Psoas muscle (tissue), 7 donors: ENCODE measurements at regions not wholly inside any gene's neighbourhood (a gene's known extent, or its start where the extent isn't known, plus 50 kb on each side); places are given as distances from the start of the nearest gene placed in this dataset.

Experiments
- ATAC-seq, 4 donors: fragments of 200-7000 bp; cut with Tn5 transposase; one replicate each; pipeline ENCODE4 v1.9.1; 2020; ENCODE audit warnings: moderate library complexity in 3 of 4, mild to moderate bottlenecking in 2 of 4
- DNase-seq, 2 donors: peaks; one replicate each; pipeline ENCODE4 v3.0.0-alpha.2; 2020
- H3K27ac ChIP-seq: fragments of 200-600 bp; one replicate; pipeline ENCODE4 v1.8.0; 2022
- H3K27me3 ChIP-seq, 3 donors: fragments of 200-600 bp in 1 of 3; one replicate each; pipeline versions ENCODE4 v1.6.1 to v1.8.0; 2013 to 2022; ENCODE audit warnings: low read length in 2 of 3, mild to moderate bottlenecking in 2 of 3, moderate library complexity in 1 of 3; ENCODE audit not compliant: insufficient read depth in 3 of 3
- H3K36me3 ChIP-seq, 2 donors: fragments of 200-600 bp in 1 of 2; one replicate each; pipeline versions ENCODE4 v1.6.1 to v1.8.0; 2013 to 2022; ENCODE audit warnings: low read depth in 1 of 2, mild to moderate bottlenecking in 1 of 2, moderate library complexity in 1 of 2; ENCODE audit not compliant: insufficient read depth in 1 of 2
- H3K4me1 ChIP-seq: fragments of 200-600 bp; one replicate; pipeline ENCODE4 v1.8.0; 2022
- H3K4me3 ChIP-seq: fragments of 200-600 bp; one replicate; pipeline ENCODE4 v1.8.0; 2022; ENCODE audit warnings: mild to moderate bottlenecking
- H3K9me3 ChIP-seq: fragments of 200-600 bp; one replicate; pipeline ENCODE4 v1.8.0; 2022
- WGBS, 3 donors: extraction: QIAGEN DNeasy Blood & Tissue Kit; methylation state at CpG; one replicate each; pipeline versions ENCODE4 v1.1.6 to v1.1.7; 2013; 5-methylcytosine and 5-hydroxymethylcytosine counted together
- intact Hi-C, 2 donors: fragments of 100-400 bp; cut with DNase I; formaldehyde crosslinking; loops; one replicate each; pipeline versions ENCODE4 v1.11.0 to v1.14.2; 2022
- TF ChIP-seq, protein P1 (sequence below): fragments of 200-600 bp; IDR thresholded peaks from one replicate; pipeline ENCODE4 v1.8.0; 2022; ENCODE audit warnings: antibody characterized with exemption
- donor health status: healthy with polysubstance abuse.
- donor health status: DM: no; HTN: no; CAD: no; lungs with moderate emphysema.
- donor health status: Bipolar disorder and iron deficiency.
- donor health status: healthy.
- donor health status: DM: yes; HTN: yes; CAD: no.
- donor health status: DM: no; HTN: no; CAD: no.
- donor health status: DM: yes; HTN: yes; CAD: no.

DNA sequence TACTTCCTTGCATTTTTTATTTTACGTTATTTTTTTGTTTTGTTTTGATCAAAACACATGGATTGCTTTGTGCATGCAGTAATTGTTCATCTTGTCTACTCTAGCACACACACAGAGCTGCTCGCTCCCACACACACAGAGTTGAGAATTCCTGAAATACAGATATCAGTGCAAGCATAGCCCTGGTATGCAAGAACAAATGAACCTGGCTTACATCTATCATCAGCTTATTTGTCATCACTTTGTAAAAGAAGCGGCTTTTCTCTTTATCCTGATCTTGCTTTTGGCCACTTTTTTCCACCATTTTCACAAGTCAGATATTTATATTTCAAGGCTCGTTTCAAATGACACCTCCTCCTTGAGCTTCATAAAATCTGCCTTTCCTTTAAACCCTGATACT, 1435.7 kb downstream of the MAT2B start:
- DNase-seq (no peak), ATAC-seq (no peak)
- no peaks in the 10 kb centered on the region for H3K9me3 ChIP-seq
- intact Hi-C loops = no loop called here
- no peaks in the 10 kb centered on the region for H3K27me3 ChIP-seq
- no peaks in the 10 kb centered on the region for H3K4me1 ChIP-seq
- TF ChIP-seq, protein P1, sequence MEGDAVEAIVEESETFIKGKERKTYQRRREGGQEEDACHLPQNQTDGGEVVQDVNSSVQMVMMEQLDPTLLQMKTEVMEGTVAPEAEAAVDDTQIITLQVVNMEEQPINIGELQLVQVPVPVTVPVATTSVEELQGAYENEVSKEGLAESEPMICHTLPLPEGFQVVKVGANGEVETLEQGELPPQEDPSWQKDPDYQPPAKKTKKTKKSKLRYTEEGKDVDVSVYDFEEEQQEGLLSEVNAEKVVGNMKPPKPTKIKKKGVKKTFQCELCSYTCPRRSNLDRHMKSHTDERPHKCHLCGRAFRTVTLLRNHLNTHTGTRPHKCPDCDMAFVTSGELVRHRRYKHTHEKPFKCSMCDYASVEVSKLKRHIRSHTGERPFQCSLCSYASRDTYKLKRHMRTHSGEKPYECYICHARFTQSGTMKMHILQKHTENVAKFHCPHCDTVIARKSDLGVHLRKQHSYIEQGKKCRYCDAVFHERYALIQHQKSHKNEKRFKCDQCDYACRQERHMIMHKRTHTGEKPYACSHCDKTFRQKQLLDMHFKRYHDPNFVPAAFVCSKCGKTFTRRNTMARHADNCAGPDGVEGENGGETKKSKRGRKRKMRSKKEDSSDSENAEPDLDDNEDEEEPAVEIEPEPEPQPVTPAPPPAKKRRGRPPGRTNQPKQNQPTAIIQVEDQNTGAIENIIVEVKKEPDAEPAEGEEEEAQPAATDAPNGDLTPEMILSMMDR = no peak
- H3K36me3 ChIP-seq = no peaks in the 10 kb centered on the region
- WGBS, 3 donors = 38 to 48% (median 40%) methylated on average over 4 of the region's 4 CpGs
- H3K27ac ChIP-seq = no peak overlapping the region
- no peak overlapping the region for H3K4me3 ChIP-seq

DNA sequence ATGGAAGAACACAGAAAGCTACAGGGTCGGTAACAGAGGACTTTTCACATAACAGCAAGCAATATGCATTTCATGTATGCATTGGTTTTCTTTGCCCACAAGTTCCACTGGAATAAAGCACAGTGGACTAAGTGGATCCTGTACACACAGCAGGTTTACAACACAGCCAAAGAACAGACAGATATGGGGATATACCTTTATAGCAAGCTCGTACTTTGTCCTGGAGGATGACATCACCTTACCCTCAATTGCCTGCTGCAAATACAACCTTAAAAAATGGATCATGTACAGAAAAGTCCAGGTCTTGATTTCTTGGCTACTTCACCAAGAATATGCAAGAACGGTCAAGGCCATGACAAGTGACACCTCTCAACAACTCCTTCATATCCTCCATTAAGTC, 1445.5 kb downstream of the MAT2B start:
- DNase-seq = no peak
- no peaks in the 10 kb centered on the region for H3K4me1 ChIP-seq
- H3K27me3 ChIP-seq = no peaks in the 10 kb centered on the region
- no peak overlapping the region for H3K27ac ChIP-seq
- ATAC-seq = no peak
- TF ChIP-seq, protein P1 = no peak
- 80 to 82% (median 81%) methylated on average over 3 of the region's 3 CpGs for WGBS, 3 donors
- H3K36me3 ChIP-seq = no peaks in the 10 kb centered on the region
- intact Hi-C loops = no loop called here
- H3K9me3 ChIP-seq = no peaks in the 10 kb centered on the region
- H3K4me3 ChIP-seq = no peak overlapping the region

DNA sequence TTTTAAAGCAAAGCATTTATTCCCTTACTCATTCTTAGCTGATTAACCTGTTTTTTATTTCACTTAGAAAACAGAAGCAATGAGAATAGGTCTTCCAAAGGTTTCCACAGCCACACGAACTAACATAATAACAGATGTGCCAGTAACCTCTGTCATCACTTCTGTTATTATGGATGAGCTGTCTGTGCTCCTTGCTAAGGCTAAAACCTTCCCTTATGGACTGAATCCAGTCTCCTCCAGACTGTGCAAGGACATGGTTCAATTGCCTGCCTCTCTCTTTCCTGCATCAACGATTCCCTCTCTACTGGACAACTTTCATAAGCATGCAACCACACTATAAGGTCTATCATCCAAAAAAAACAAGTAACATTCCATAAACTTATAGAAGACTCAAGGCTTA, 1446.2 kb downstream of the MAT2B start:
- Histone ChIP-seq H3K9me3 (no peaks in the 10 kb centered on the region), H3K4me3 (no peak overlapping the region), H3K36me3 (no peaks in the 10 kb centered on the region), H3K4me1 (no peaks in the 10 kb centered on the region), H3K27ac (no peak overlapping the region), H3K27me3 (no peaks in the 10 kb centered on the region)
- ATAC-seq (no peak), DNase-seq (no peak)
- TF ChIP-seq, protein P1 = no peak
- WGBS, 3 donors = 45 to 57% (median 47%) methylated on average over 2 of the region's 2 CpGs
- intact Hi-C loops = no loop called here

DNA sequence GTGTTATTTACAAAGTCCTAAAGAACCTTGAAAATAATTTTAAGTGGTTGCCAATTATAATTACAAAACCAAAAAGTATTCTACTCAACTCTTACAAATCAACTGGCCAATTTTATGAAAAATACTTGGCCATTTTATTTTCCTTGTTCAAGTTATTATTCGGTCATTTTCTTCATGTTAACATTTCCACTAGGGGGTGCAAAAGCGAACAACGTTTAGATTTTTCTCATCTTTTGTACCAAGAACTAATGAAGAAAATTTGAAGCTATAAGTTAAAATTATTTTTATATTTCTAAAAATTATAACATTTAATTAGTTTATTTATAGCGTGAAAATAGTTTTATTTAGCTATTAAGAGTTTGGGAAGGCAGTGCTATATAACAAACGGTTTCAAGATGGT, 1453.3 kb downstream of the MAT2B start:
- no peaks in the 10 kb centered on the region for H3K27me3 ChIP-seq
- DNase-seq = no peak
- no peaks in the 10 kb centered on the region for H3K4me1 ChIP-seq
- H3K4me3 ChIP-seq = no peak overlapping the region
- H3K27ac ChIP-seq = no peak overlapping the region
- ATAC-seq = no peak
- 78 to 82% (median 82%) methylated on average over 5 of the region's 5 CpGs for WGBS, 3 donors
- H3K9me3 ChIP-seq = no peaks in the 10 kb centered on the region
- intact Hi-C loops = no loop called here
- H3K36me3 ChIP-seq = no peaks in the 10 kb centered on the region
- TF ChIP-seq, protein P1 = no peak

DNA sequence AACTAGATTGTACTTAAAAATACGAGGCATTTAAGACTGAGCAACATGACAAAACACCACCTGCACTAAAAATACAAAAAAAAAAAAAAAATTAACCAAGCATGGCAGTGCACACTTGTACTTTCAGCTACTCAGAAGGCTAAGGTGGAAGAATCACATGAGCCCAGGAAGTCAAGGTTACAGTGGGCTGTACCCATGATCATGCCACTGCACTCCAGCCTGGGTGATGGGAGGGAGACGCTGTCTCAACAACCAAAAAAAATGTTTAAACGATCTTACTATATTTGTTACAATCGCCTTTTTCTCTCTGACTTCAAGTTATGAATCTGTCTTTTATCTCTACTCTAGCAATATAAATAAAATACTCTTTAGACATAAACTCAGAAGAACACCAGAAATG, 1454.3 kb downstream of the MAT2B start:
- Histone ChIP-seq H3K27me3 (no peaks in the 10 kb centered on the region), H3K4me1 (no peaks in the 10 kb centered on the region), H3K9me3 (no peaks in the 10 kb centered on the region), H3K4me3 (no peak overlapping the region), H3K27ac (no peak overlapping the region), H3K36me3 (no peaks in the 10 kb centered on the region)
- WGBS, 3 donors = 68 to 80% (median 70%) methylated on average over 4 of the region's 4 CpGs
- intact Hi-C loops = no loop called here
- TF ChIP-seq, protein P1 = no peak
- DNase-seq (no peak), ATAC-seq (no peak)
